GM12864 (cell line): ENCODE measurements at regions not wholly inside any gene's neighbourhood (a gene's known extent, or its start where the extent isn't known, plus 50 kb on each side); places are given as distances from the start of the nearest gene placed in this dataset.

Source experiments
- DNase-seq: peaks from one replicate; pipeline ENCODE4 v3.0.0-alpha.2; 2011; ENCODE audit warnings: low read depth
- H3K4me3 ChIP-seq: 2 replicates; pipeline ENCODE4 v1.5.1; 2011; ENCODE audit warnings: mild to moderate bottlenecking, low read depth, low read length, control low read depth
- TF ChIP-seq, protein P1 (sequence below): IDR thresholded peaks from 2 replicates; pipeline ENCODE4 v1.5.1; 2011; ENCODE audit warnings: low read depth, mild to moderate bottlenecking, moderate library complexity, low read length, control low read depth, inconsistent platforms; ENCODE audit errors: missing control alignments

DNA sequence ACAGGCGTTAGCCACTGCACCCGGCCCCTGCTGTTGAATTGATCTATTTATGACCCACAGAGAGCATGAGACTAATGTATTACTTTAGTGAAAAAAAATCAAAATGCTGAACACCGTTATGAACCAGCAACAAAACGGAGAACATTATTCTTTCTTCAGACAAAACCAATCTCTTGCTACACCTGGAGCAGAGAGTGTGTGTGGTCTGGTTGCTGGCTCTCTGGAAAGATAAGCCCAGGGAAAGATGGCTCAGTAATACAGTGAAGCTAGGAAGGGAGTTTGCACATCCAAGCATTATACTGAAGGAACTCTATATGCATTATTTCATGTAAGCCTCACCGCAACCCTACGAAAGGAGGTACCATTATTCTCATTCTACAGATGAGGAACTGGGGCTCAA, 117.0 kb downstream of the GLUL start:
- no peak overlapping the region for H3K4me3 ChIP-seq
- no peak for DNase-seq
- TF ChIP-seq, protein P1, sequence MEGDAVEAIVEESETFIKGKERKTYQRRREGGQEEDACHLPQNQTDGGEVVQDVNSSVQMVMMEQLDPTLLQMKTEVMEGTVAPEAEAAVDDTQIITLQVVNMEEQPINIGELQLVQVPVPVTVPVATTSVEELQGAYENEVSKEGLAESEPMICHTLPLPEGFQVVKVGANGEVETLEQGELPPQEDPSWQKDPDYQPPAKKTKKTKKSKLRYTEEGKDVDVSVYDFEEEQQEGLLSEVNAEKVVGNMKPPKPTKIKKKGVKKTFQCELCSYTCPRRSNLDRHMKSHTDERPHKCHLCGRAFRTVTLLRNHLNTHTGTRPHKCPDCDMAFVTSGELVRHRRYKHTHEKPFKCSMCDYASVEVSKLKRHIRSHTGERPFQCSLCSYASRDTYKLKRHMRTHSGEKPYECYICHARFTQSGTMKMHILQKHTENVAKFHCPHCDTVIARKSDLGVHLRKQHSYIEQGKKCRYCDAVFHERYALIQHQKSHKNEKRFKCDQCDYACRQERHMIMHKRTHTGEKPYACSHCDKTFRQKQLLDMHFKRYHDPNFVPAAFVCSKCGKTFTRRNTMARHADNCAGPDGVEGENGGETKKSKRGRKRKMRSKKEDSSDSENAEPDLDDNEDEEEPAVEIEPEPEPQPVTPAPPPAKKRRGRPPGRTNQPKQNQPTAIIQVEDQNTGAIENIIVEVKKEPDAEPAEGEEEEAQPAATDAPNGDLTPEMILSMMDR = no peak

DNA sequence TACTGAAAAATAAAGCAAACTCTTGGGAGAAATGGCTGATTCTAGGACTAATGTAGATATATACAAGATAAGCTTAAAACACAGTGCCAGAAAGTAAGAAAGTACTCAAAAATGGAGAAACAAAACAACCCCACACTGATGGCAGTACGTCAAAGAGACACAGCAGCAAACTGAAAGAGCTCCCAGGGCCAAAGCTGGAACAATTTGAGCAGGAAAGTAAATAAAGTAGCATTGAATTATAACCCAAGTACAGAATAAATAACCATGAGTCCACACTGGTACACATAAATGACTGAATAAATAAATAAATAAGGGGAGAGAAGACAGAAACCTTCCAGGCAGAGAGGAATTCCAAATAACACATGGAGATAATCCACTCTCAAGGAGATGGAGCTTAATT, 120.9 kb downstream of the GLUL start:
- DNase-seq = no peak
- TF ChIP-seq, protein P1 = no peak
- no peak overlapping the region for H3K4me3 ChIP-seq

DNA sequence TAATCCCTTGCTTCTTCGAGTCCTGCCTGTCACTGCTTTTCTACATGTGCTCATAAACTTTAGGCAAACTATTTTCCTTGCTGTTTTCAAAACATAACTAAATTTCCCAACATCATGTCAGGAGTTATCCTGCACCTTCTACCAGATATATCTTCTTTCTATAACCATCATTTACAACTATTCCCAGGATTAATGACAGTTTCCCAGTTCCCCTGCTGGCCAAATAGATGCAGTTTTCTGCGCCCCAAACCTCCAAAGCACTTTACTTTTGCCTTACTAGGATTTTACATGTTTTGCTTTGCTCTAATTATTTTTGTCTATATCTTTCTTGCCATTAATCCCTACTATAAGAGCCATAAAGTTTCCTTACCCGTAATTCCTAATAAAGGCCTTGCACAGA, 122.5 kb downstream of the GLUL start:
- H3K4me3 ChIP-seq = no peak overlapping the region
- TF ChIP-seq, protein P1 = no peak
- DNase-seq = no peak

DNA sequence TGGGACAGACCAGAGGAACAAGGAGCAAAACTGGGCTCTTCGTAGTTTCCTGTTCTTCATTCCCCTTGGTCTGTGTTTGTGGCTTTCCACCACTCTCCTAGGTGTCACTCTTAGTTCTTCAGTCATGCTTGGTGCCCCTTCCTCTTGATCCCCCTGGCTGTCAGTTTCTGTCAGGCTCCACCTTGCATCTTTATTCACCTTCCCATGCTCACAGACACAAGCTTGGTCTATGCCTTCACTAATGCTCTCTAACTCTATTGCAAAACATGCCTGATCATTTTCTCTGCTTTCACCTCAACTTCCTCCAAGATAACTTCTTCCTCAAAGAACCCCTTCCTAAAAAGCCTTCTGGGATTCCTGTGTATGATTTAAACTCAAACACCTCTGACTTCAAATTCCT, 122.9 kb downstream of the GLUL start:
- TF ChIP-seq, protein P1 = no peak
- no peak for DNase-seq
- no peak overlapping the region for H3K4me3 ChIP-seq

DNA sequence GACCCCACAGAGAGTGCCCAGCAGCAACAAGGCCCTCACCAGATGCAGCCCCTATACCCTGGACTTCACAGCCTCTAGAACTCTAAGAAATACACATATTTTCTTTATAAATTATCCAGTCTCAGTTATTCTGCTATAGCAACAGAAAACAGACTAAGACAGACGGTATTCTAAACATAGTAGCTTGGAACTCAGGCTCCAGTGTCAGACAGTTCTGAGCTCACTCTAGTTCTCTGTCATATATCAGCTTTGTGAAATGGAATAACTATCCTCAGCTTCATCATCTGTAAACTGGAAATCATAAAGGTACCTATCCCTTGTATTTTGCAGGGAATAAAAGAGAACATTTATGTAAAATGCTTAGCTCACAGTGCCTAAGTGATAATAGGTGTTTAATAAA, 127.4 kb downstream of the GLUL start:
- no peak for DNase-seq
- TF ChIP-seq, protein P1 = no peak
- H3K4me3 ChIP-seq = no peak overlapping the region

DNA sequence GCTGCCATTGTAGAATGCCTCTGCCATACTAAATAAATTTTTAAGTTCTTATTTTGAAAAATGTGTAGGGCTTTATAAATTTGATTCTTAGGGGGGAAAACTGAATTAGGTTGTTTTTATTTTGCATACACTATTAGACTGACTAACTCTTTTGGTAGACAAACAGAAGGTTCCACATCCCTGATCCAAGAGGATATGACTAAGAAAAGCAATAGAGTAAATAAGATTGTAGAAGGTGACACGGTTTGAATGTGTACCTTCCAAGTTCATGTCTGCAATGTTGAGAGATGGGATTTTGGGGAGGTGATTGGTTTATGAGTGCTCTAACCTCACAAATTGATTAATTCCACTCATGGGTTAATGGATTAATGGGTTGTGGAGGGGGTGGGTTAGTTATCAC, 127.9 kb downstream of the GLUL start:
- H3K4me3 ChIP-seq = no peak overlapping the region
- TF ChIP-seq, protein P1 = no peak
- DNase-seq = no peak

DNA sequence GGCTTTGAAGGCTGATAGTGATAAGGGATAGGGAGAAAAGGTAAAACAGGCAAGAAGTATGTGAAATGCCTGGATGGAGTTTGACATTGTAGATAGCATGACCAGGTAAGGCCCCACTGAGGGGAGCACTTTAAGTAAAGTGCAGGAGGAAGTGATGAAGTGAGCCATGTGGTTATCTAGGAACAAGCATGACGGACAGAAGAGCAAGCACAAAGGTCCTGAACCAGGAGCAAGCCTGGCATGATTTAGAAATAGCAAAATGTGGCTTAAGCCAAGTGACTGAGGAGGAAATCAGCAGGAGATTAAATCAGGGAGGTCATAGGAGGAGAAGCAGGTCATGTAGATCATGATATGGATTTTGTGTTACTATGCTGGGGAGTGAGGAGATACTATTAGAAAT, 129.2 kb downstream of the GLUL start:
- no peak overlapping the region for H3K4me3 ChIP-seq
- TF ChIP-seq, protein P1 = no peak
- DNase-seq = no peak
